ENCODE measurements at regions not wholly inside any gene's neighbourhood (a gene's known extent, or its start where the extent isn't known, plus 50 kb on each side); places are given as distances from the start of the nearest gene placed in this dataset.

- DNase-seq (ENCODE audit: extremely low read depth, low read depth), result no peak
- no peak for TF ChIP-seq CTCF (IDR thresholded peaks at IDR 0.05; ENCODE audit: low read depth, low read length)
These were observed 164.1 kb upstream of the NTF3 start for GRCh38 chr12:5267603-5268423.

- TF ChIP-seq CTCF (IDR thresholded peaks at IDR 0.05; ENCODE audit: low read depth, low read length), result no peak
- no peak for DNase-seq (ENCODE audit: extremely low read depth, low read depth)
These were observed 163.3 kb upstream of the NTF3 start for GRCh38 chr12:5268424-5269210.

GRCh38 chr12:5269846-5270245 lies 162.1 kb upstream of the NTF3 start:
- TF ChIP-seq CTCF (IDR thresholded peaks at IDR 0.05; ENCODE audit: low read depth, low read length), result no peak
- DNase-seq (ENCODE audit: extremely low read depth, low read depth), result no peak

- no peak for TF ChIP-seq CTCF (IDR thresholded peaks at IDR 0.05; ENCODE audit: low read depth, low read length)
- DNase-seq (ENCODE audit: extremely low read depth, low read depth), result no peak
These were observed 159.7 kb upstream of the NTF3 start for GRCh38 chr12:5272018-5272785.

- DNase-seq (ENCODE audit: extremely low read depth, low read depth), result no peak
- no peak for TF ChIP-seq CTCF (IDR thresholded peaks at IDR 0.05; ENCODE audit: low read depth, low read length)
These were observed 158.2 kb upstream of the NTF3 start for GRCh38 chr12:5273709-5274108.

GRCh38 chr12:5276327-5276880 lies 155.5 kb upstream of the NTF3 start:
- no peak for DNase-seq (ENCODE audit: extremely low read depth, low read depth)
- no peak for TF ChIP-seq CTCF (IDR thresholded peaks at IDR 0.05; ENCODE audit: low read depth, low read length)
